Neural cell (in vitro differentiated cells): ENCODE measurements at regions not wholly inside any gene's neighbourhood (a gene's known extent, or its start where the extent isn't known, plus 50 kb on each side); places are given as distances from the start of the nearest gene placed in this dataset.

Source experiments
- H2AFZ ChIP-seq: fragments of 200-600, 300-800 bp; sonication (generic), shearing (Covaris generic); 2 replicates; pipeline ENCODE4 v1.6.0; 2014; ENCODE audit warnings: low read depth, mild to moderate bottlenecking, antibody characterized with exemption, low read length, moderate library complexity
- H3F3A ChIP-seq: fragments of 200-600 bp; shearing (Covaris generic); 2 replicates; pipeline ENCODE4 v1.6.1; 2016; ENCODE audit warnings: mild to moderate bottlenecking, moderate library complexity, mixed read lengths, antibody characterized with exemption, low read length; ENCODE audit not compliant: insufficient read depth, poor library complexity, severe bottlenecking
- H3K27ac ChIP-seq: fragments of 200-600, 300-800 bp; sonication (generic), shearing (Covaris generic); 2 replicates; pipeline ENCODE4 v1.5.1; 2014; ENCODE audit warnings: mild to moderate bottlenecking, low read length, moderate library complexity
- H3K27me3 ChIP-seq: fragments of 300-800, 200-600 bp; sonication (generic), shearing (Covaris generic); 2 replicates; pipeline ENCODE4 v1.6.0; 2014; ENCODE audit warnings: mild to moderate bottlenecking, low read depth, low read length, moderate library complexity; ENCODE audit not compliant: insufficient read depth
- H3K36me3 ChIP-seq: fragments of 300-800, 200-600 bp; sonication (generic), shearing (Covaris generic); 2 replicates; pipeline ENCODE4 v1.5.1; 2014; ENCODE audit warnings: mild to moderate bottlenecking, antibody characterized with exemption, low read length, moderate library complexity; ENCODE audit not compliant: insufficient read depth
- H3K4me2 ChIP-seq: fragments of 300-800, 200-600 bp; sonication (generic), shearing (Covaris generic); 2 replicates; pipeline ENCODE4 v1.6.0; 2014; ENCODE audit warnings: mild to moderate bottlenecking, low read length
- H3K4me3 ChIP-seq: fragments of 300-800, 200-600 bp; sonication (generic), shearing (Covaris generic); 2 replicates; pipeline ENCODE4 v1.5.1; 2014; ENCODE audit warnings: mild to moderate bottlenecking, low read length, moderate library complexity
- H3K79me2 ChIP-seq: fragments of 200-600 bp; shearing (Covaris generic); replicated peaks from 2 replicates; pipeline ENCODE4 v1.6.0; 2014; ENCODE audit warnings: mild to moderate bottlenecking, low read length, moderate library complexity; ENCODE audit not compliant: insufficient read depth
- H3K9ac ChIP-seq: fragments of 300-800, 200-600 bp; sonication (generic), shearing (Covaris generic); 2 replicates; pipeline ENCODE4 v1.6.1; 2016; ENCODE audit warnings: mild to moderate bottlenecking, low read length, mixed read lengths
- H3K9me2 ChIP-seq: fragments of 200-600 bp; shearing (Covaris generic); 2 replicates; pipeline ENCODE4 v1.6.1; 2016; ENCODE audit warnings: mild to moderate bottlenecking, low read length, mixed read lengths; ENCODE audit not compliant: insufficient read depth
- H3K9me3 ChIP-seq: fragments of 200-600, 300-800 bp; sonication (generic), shearing (Covaris generic); 2 replicates; pipeline ENCODE4 v1.6.1; 2016; ENCODE audit warnings: mild to moderate bottlenecking, mixed run types, low read length, moderate library complexity, mixed read lengths
- H4K20me1 ChIP-seq: fragments of 200-600 bp; shearing (Covaris generic); 2 replicates; pipeline ENCODE4 v1.6.1; 2016; ENCODE audit warnings: mild to moderate bottlenecking, mixed run types; ENCODE audit not compliant: insufficient read depth
- EP300 ChIP-seq: fragments of 450-650 bp; conservative IDR thresholded peaks from 2 replicates; pipeline ENCODE4 v1.6.1; 2014; ENCODE audit warnings: antibody characterized with exemption, mild to moderate bottlenecking, moderate library complexity; ENCODE audit not compliant: poor library complexity, severe bottlenecking
- EZH2 ChIP-seq: fragments of 200-600, 300-800 bp; shearing (Covaris generic), sonication (generic); IDR thresholded peaks from 2 replicates; pipeline ENCODE4 v1.6.1; 2014; ENCODE audit warnings: antibody characterized with exemption, low read length, borderline replicate concordance, mild to moderate bottlenecking; ENCODE audit not compliant: insufficient read depth, poor library complexity, severe bottlenecking
- MXI1 ChIP-seq: fragments of 450-650 bp; conservative IDR thresholded peaks from 2 replicates; pipeline ENCODE4 v1.6.1; 2014; ENCODE audit warnings: antibody characterized with exemption, mild to moderate bottlenecking; ENCODE audit not compliant: poor library complexity, severe bottlenecking
- POLR2AphosphoS5 ChIP-seq: IDR thresholded peaks from 2 replicates; pipeline ENCODE4 v1.6.1; 2012
- RAD21 ChIP-seq: fragments of 450-650 bp; conservative IDR thresholded peaks from 2 replicates; pipeline ENCODE4 v1.6.1; 2014; ENCODE audit warnings: antibody characterized with exemption, mild to moderate bottlenecking, moderate library complexity
- SMC3 ChIP-seq: fragments of 450-650 bp; conservative IDR thresholded peaks from 2 replicates; pipeline ENCODE4 v1.6.1; 2014; ENCODE audit warnings: antibody characterized with exemption, mild to moderate bottlenecking, moderate library complexity; ENCODE audit not compliant: poor library complexity
- TAF1 ChIP-seq: IDR thresholded peaks from 2 replicates; pipeline ENCODE4 v1.6.1; 2012; ENCODE audit warnings: low read depth
- TF ChIP-seq, protein P1 (sequence below): IDR thresholded peaks from 2 replicates; pipeline ENCODE4 v1.6.1; 2012; ENCODE audit warnings: borderline replicate concordance
- TF ChIP-seq, protein P2 (sequence below): fragments of 450-650 bp; IDR thresholded peaks from 2 replicates; pipeline ENCODE4 v1.5.1; 2014; ENCODE audit warnings: antibody characterized with exemption, mild to moderate bottlenecking, moderate library complexity; ENCODE audit not compliant: poor library complexity, severe bottlenecking

DNA sequence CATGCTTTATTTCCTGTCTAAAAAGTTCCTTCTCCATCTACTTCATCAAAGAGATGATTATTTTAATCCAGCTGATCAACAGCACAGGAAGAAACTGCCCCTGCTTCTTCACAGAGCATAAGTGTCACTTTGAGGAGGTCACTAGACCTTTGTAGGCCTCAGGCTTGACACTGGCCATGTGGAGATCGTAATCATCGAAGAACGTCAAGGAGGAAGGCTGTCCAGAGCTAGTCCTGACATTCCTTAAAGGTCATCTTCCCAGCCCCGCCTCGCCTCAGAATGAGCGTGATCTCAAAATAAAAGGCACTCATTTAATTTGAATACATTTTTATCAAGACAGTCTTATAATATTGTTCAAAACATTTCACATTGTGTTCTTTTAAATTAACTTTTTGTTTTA, 445.7 kb upstream of the CDH4 start:
- H3K27ac ChIP-seq, result peak overlapping the region; percentile 11
- H3K36me3 ChIP-seq, result no peaks in the 10 kb centered on the region
- H3K4me2 ChIP-seq, result no peak overlapping the region
- no peak overlapping the region for H2AFZ ChIP-seq
- no peak overlapping the region for H3K4me3 ChIP-seq
- no peaks in the 10 kb centered on the region for H3K27me3 ChIP-seq
- no peak overlapping the region for H3K9ac ChIP-seq
- TF ChIP-seq POLR2AphosphoS5, result no peak
- no peaks in the 10 kb centered on the region for H3K9me3 ChIP-seq
- H4K20me1 ChIP-seq, result no peaks in the 10 kb centered on the region
- H3K9me2 ChIP-seq, result no peaks in the 10 kb centered on the region
- H3K79me2 ChIP-seq, result no peaks in the 10 kb centered on the region
- H3F3A ChIP-seq, result no peaks in the 10 kb centered on the region

DNA sequence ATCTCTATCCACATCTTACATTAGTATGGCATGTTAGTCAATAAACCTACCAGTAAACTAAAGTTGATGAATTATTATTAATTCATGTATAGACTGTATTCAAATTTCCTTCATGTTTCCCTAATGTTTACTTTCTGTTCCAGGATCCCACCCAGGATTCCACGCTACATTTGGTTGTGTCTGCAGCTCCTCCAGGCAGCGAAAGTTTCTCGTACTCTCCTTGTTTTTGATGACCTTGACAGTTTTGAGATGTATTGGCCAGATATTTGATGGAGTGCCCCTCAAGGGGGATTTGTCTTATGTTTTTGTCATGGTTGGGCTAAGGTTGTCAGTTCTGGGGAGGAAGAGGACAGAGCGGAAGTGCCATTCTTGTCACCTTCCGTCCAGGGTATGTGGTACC, 445.2 kb upstream of the CDH4 start:
- Histone ChIP-seq H3K9ac (no peak overlapping the region), H3K9me3 (no peaks in the 10 kb centered on the region), H2AFZ (no peak overlapping the region), H3K4me3 (no peak overlapping the region), H3K9me2 (no peaks in the 10 kb centered on the region), H3K36me3 (no peaks in the 10 kb centered on the region), H3K27me3 (no peaks in the 10 kb centered on the region), H3K27ac (no peak overlapping the region), H3K4me2 (no peak overlapping the region), H3F3A (no peaks in the 10 kb centered on the region), H3K79me2 (no peaks in the 10 kb centered on the region), H4K20me1 (no peaks in the 10 kb centered on the region)
- no peak for TF ChIP-seq MXI1
- no peak for TF ChIP-seq POLR2AphosphoS5

DNA sequence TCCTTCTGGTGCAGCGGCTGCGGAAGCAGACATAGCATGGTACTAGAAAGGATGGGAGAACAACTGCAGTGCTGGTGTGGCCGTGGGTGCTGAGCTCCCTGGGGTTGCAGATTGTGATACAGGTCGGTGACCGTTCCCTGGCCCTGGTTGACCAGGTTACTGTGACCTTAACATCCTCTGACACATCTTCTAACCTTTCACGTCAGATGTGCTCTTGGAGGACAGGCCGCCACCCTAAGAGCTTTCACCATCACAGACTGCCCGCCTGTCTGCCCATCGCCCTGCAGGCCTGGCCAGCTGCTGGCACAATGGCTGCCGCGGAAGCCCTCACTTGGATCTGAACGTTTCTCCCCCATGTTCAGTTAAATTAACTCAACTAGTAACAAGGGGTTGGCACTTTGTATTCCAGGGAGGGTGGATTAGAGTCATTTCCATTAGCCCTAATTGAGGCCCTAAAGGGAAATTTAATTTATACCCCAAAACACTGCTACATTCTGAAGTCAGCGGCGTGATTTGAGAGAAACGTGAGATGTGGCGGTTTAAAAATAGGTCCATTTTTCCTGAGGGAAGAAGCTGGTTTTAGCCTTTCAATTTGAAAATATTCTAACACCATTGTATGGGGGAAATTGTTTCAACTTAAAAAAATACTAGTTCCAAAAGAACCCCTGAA, 443.9 kb upstream of the CDH4 start:
- no peak overlapping the region for H3K9ac ChIP-seq
- no peaks in the 10 kb centered on the region for H4K20me1 ChIP-seq
- no peaks in the 10 kb centered on the region for H3K36me3 ChIP-seq
- no peaks in the 10 kb centered on the region for H3K79me2 ChIP-seq
- no peaks in the 10 kb centered on the region for H3K27me3 ChIP-seq
- H3K4me3 ChIP-seq, result no peak overlapping the region
- no peak overlapping the region for H2AFZ ChIP-seq
- H3K9me2 ChIP-seq, result no peaks in the 10 kb centered on the region
- no peak for TF ChIP-seq EZH2
- no peak for TF ChIP-seq POLR2AphosphoS5
- no peak overlapping the region for H3K27ac ChIP-seq
- no peaks in the 10 kb centered on the region for H3F3A ChIP-seq
- no peaks in the 10 kb centered on the region for H3K9me3 ChIP-seq
- H3K4me2 ChIP-seq, result no peak overlapping the region

DNA sequence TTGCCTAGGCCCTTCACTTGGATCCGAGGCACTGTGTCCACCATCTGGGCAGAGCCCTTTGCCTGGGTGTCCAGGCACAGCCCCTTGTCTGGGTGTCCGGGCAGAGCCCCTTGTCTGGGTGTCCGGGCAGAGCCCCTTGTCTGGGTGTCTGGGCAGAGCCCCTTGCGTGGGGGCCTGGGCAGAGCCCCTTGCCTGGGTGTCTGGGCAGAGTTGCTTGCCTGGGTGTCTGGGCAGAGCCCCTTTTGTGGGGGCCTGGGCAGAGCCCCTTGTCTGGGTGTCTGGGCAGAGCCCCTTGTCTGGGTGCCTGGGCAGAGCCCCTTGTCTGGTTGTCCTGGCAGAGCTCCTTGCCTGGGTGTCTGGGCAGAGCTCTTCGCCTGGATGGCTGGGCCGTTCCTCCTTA, 443.4 kb upstream of the CDH4 start:
- Histone ChIP-seq H3K9ac (no peak overlapping the region), H3F3A (no peaks in the 10 kb centered on the region), H2AFZ (no peak overlapping the region), H3K27ac (no peak overlapping the region), H3K4me3 (no peak overlapping the region), H3K9me3 (no peaks in the 10 kb centered on the region), H3K36me3 (no peaks in the 10 kb centered on the region), H3K4me2 (no peak overlapping the region), H3K9me2 (no peaks in the 10 kb centered on the region), H3K79me2 (no peaks in the 10 kb centered on the region), H4K20me1 (no peaks in the 10 kb centered on the region), H3K27me3 (no peaks in the 10 kb centered on the region)
- TF ChIP-seq POLR2AphosphoS5 (no peak), MXI1 (no peak), RAD21 (no peak), SMC3 (no peak), TAF1 (no peak), EP300 (no peak), EZH2 (no peak)
- TF ChIP-seq, protein P1, sequence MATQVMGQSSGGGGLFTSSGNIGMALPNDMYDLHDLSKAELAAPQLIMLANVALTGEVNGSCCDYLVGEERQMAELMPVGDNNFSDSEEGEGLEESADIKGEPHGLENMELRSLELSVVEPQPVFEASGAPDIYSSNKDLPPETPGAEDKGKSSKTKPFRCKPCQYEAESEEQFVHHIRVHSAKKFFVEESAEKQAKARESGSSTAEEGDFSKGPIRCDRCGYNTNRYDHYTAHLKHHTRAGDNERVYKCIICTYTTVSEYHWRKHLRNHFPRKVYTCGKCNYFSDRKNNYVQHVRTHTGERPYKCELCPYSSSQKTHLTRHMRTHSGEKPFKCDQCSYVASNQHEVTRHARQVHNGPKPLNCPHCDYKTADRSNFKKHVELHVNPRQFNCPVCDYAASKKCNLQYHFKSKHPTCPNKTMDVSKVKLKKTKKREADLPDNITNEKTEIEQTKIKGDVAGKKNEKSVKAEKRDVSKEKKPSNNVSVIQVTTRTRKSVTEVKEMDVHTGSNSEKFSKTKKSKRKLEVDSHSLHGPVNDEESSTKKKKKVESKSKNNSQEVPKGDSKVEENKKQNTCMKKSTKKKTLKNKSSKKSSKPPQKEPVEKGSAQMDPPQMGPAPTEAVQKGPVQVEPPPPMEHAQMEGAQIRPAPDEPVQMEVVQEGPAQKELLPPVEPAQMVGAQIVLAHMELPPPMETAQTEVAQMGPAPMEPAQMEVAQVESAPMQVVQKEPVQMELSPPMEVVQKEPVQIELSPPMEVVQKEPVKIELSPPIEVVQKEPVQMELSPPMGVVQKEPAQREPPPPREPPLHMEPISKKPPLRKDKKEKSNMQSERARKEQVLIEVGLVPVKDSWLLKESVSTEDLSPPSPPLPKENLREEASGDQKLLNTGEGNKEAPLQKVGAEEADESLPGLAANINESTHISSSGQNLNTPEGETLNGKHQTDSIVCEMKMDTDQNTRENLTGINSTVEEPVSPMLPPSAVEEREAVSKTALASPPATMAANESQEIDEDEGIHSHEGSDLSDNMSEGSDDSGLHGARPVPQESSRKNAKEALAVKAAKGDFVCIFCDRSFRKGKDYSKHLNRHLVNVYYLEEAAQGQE, result no peak
- TF ChIP-seq, protein P2, sequence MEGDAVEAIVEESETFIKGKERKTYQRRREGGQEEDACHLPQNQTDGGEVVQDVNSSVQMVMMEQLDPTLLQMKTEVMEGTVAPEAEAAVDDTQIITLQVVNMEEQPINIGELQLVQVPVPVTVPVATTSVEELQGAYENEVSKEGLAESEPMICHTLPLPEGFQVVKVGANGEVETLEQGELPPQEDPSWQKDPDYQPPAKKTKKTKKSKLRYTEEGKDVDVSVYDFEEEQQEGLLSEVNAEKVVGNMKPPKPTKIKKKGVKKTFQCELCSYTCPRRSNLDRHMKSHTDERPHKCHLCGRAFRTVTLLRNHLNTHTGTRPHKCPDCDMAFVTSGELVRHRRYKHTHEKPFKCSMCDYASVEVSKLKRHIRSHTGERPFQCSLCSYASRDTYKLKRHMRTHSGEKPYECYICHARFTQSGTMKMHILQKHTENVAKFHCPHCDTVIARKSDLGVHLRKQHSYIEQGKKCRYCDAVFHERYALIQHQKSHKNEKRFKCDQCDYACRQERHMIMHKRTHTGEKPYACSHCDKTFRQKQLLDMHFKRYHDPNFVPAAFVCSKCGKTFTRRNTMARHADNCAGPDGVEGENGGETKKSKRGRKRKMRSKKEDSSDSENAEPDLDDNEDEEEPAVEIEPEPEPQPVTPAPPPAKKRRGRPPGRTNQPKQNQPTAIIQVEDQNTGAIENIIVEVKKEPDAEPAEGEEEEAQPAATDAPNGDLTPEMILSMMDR, result no peak
